ENCODE measurements at regions not wholly inside any gene's neighbourhood (a gene's known extent, or its start where the extent isn't known, plus 50 kb on each side); places are given as distances from the start of the nearest gene placed in this dataset.

DNA sequence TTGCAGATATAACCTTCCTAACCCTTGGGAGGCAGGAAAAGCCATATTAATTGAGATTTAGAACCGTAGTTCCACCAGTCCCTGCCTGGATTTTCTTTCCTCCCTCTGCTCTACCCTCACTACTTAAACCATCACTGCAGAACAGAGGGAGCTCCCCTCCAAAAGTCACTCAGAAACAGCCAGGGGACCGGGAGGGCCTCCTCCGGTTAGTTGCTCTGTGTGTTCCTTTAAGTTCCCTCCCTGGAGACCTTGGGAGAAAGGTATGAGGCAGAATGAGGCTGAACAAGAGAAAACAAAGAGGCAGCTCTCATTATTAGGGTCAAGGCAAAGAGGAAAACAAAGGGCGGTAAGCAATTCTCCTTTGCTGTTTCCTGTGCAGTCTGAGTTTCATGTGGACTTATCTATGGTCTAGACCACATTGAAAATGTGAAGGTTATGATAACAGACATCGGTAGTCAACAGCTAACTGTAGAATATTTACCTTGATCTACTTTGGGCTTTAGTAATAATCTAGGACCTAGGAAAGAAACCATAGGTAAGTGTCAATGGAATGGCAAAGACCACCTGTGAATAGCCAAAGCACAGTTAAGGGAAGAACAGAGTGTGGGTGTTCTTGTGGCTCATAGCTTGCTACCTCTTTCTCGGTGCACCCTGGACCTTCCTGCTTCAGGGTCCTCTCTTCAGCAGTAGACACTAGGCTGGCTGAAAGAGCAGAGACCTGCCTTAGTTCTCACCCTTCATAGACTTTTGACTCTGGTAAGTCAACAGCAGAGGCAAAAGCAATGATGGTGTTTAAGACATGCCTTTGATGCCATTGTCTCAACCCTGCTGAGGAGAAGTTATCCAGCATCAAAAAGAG lies 250.9 kb upstream of the CITED2 start (continued):
- TF ChIP-seq, protein P1, sequence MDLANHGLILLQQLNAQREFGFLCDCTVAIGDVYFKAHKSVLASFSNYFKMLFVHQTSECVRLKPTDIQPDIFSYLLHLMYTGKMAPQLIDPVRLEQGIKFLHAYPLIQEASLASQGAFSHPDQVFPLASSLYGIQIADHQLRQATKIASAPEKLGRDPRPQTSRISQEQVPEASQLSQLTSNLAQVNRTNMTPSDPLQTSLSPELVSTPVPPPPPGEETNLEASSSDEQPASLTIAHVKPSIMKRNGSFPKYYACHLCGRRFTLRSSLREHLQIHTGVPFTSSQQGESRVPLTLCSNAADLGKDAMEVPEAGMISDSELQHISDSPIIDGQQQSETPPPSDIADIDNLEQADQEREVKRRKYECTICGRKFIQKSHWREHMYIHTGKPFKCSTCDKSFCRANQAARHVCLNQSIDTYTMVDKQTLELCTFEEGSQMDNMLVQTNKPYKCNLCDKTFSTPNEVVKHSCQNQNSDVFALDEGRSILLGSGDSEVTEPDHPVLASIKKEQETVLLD (IDR thresholded peaks at IDR 0.05), result 0 out of 2 replicates have a peak, but pooled peaks have one; percentile 35
- TF ChIP-seq CHD1 (IDR thresholded peaks at IDR 0.05; ENCODE audit: low read length) (no peak), NFE2L1 (tag; IDR thresholded peaks at IDR 0.05; ENCODE audit: borderline replicate concordance, low read depth) (no peak), MXI1 (IDR thresholded peaks at IDR 0.05; ENCODE audit: low read depth, low read length) (no peak), HDGF (IDR thresholded peaks at IDR 0.05) (no peak), MTA3 (IDR thresholded peaks at IDR 0.05; ENCODE audit: borderline replicate concordance) (no peak), NFATC3 (IDR thresholded peaks at IDR 0.05) (no peak), BACH1 (tag; IDR thresholded peaks at IDR 0.05) (no peak), TCF7 (IDR thresholded peaks at IDR 0.05; ENCODE audit: borderline replicate concordance) (no peak), SMAD1 (IDR thresholded peaks at IDR 0.05; ENCODE audit: low read depth, low read length, partially characterized antibody) (no peak), RBM17 (IDR thresholded peaks at IDR 0.05; ENCODE audit: borderline replicate concordance, low read depth, low read length) (no peak), CREB1 (IDR thresholded peaks at IDR 0.05) (no peak), CREB1 (CRISPR knock-in tag; IDR thresholded peaks at IDR 0.05) (no peak), MEF2D (tag; conservative IDR thresholded peaks at IDR 0.05; ENCODE audit: low read depth) (no peak; the same call in 1 of the 2 replicates), ZNF830 (CRISPR knock-in tag; IDR thresholded peaks at IDR 0.05) (no peak), CREM (IDR thresholded peaks at IDR 0.05; ENCODE audit: low read depth) (peak; percentile 44; the same call in 1 of the 2 replicates), MEF2A (IDR thresholded peaks at IDR 0.05; ENCODE audit: control insufficient read depth, low read depth, low read length) (no peak), MCM2 (IDR thresholded peaks at IDR 0.05; ENCODE audit: low read depth) (no peak), ZNF583 (CRISPR knock-in tag; IDR thresholded peaks at IDR 0.05) (no peak), BRCA1 (IDR thresholded peaks at IDR 0.05) (no peak), BRCA1 (CRISPR knock-in tag; IDR thresholded peaks at IDR 0.05) (no peak), HNRNPH1 (optimal IDR thresholded peaks at IDR 0.05; ENCODE audit: low read depth, low read length) (no peak)
- TF ChIP-seq, protein P2, sequence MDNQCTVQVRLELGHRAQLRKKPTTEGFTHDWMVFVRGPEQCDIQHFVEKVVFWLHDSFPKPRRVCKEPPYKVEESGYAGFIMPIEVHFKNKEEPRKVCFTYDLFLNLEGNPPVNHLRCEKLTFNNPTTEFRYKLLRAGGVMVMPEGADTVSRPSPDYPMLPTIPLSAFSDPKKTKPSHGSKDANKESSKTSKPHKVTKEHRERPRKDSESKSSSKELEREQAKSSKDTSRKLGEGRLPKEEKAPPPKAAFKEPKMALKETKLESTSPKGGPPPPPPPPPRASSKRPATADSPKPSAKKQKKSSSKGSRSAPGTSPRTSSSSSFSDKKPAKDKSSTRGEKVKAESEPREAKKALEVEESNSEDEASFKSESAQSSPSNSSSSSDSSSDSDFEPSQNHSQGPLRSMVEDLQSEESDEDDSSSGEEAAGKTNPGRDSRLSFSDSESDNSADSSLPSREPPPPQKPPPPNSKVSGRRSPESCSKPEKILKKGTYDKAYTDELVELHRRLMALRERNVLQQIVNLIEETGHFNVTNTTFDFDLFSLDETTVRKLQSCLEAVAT (IDR thresholded peaks at IDR 0.05), result 0 out of 4 replicates have a peak, but pooled peaks of 1 of the 2 experiments have one; percentile 53
- TF ChIP-seq, protein P3, sequence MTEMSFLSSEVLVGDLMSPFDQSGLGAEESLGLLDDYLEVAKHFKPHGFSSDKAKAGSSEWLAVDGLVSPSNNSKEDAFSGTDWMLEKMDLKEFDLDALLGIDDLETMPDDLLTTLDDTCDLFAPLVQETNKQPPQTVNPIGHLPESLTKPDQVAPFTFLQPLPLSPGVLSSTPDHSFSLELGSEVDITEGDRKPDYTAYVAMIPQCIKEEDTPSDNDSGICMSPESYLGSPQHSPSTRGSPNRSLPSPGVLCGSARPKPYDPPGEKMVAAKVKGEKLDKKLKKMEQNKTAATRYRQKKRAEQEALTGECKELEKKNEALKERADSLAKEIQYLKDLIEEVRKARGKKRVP (CRISPR knock-in tag; IDR thresholded peaks at IDR 0.05), result no peak
- TF ChIP-seq, protein P4, sequence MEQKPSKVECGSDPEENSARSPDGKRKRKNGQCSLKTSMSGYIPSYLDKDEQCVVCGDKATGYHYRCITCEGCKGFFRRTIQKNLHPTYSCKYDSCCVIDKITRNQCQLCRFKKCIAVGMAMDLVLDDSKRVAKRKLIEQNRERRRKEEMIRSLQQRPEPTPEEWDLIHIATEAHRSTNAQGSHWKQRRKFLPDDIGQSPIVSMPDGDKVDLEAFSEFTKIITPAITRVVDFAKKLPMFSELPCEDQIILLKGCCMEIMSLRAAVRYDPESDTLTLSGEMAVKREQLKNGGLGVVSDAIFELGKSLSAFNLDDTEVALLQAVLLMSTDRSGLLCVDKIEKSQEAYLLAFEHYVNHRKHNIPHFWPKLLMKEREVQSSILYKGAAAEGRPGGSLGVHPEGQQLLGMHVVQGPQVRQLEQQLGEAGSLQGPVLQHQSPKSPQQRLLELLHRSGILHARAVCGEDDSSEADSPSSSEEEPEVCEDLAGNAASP (IDR thresholded peaks at IDR 0.05), result no peak

Measured in K562 (cell line).